ENCODE measurements at regions not wholly inside any gene's neighbourhood (a gene's known extent, or its start where the extent isn't known, plus 50 kb on each side); places are given as distances from the start of the nearest gene placed in this dataset.

DNA sequence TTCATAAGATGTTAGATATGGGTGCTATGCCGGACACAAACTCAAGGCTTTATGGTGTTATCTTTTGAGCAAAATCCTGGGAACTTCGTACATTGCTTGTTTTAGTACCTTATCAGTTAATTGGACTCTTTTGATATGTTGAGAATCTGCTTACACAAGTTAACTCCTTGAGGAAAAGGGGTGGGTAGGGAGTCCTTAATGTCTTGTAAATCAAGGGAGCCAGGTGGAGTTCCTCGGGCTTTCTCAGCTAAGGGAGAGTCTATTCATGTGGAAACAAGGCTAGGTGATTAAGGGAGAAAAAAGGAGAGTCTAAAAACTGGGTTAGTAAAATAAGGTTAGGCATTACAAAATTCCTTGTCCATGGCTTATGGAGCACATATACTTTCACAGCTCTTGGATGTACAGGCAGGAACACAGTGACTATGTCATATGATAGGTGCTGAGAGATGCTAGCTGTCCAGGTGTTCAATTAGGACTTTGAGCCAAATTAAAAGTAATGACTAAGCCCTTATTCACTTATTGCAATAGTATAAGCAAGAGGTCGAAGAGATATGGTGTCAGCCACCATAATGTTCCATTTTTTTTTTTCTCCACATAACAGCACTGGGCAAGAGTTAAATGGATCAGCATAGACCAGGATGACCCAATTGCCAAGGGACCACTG lies 59.5 kb upstream of the DYNAP start:
- no peak for DNase-seq (ENCODE audit: extremely low read depth in 1 of 2, low read depth in 1 of 2)

DNA sequence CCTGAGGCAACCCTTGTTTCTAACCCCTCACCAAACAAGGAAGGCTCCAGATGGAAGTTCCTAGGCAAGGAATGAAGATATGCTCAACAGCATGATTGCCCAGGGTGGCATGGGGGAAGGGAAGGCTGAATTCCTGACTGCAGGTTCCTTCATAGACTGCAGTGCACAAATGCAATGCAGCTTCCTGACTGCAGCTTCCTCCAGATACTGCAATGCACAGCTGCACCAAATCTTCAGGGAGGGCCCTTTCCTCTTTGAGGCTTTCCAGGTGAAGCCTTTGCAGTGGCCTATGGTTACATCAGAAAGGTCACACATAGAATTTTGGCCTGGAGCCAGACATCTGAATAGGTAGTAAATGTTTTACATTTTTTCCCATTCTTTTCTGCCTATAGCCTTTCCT lies 58.8 kb upstream of the DYNAP start:
- no peak for DNase-seq (ENCODE audit: extremely low read depth in 1 of 2, low read depth in 1 of 2)

GRCh38 chr18:54532962-54533361 lies 58.1 kb upstream of the DYNAP start:
- no peak for DNase-seq (ENCODE audit: extremely low read depth in 1 of 2, low read depth in 1 of 2)
